Heart right ventricle (tissue), 16 donors: ENCODE measurements at regions not wholly inside any gene's neighbourhood (a gene's known extent, or its start where the extent isn't known, plus 50 kb on each side); places are given as distances from the start of the nearest gene placed in this dataset.

Experiments used
- ATAC-seq, 8 donors: fragments of 200-7000 bp; cut with Tn5 transposase; one replicate each; pipeline ENCODE4 v1.9.1; 2020; ENCODE audit warnings: mild to moderate bottlenecking in 8 of 8, moderate library complexity in 8 of 8, moderate number of reproducible peaks in 1 of 8
- DNase-seq, 2 donors: peaks; one replicate each; pipeline ENCODE4 v3.0.0-alpha.2; 2020
- H3K27ac ChIP-seq, 10 donors: fragments of 200-600 bp; sonication (generic) in 2 of 10; one replicate each; pipeline versions ENCODE4 v1.5.0 to v1.8.0; 2020 to 2022; ENCODE audit warnings: mild to moderate bottlenecking in 3 of 10
- H3K27me3 ChIP-seq, 7 donors: fragments of 200-600 bp; one replicate each; pipeline ENCODE4 v1.8.0; 2021 to 2022; ENCODE audit warnings: mild to moderate bottlenecking in 2 of 7
- H3K36me3 ChIP-seq, 9 donors: fragments of 200-600 bp; sonication (generic) in 1 of 9; one replicate each; pipeline versions ENCODE4 v1.5.0 to v1.8.0; 2020 to 2022; ENCODE audit warnings: mild to moderate bottlenecking in 2 of 9
- H3K4me1 ChIP-seq, 9 donors: fragments of 200-600 bp; sonication (generic) in 1 of 9; one replicate each; pipeline versions ENCODE4 v1.5.0 to v1.8.0; 2020 to 2022; ENCODE audit warnings: mild to moderate bottlenecking in 4 of 9
- H3K4me3 ChIP-seq, 10 donors: fragments of 200-600 bp; sonication (generic) in 2 of 10; one replicate each; pipeline versions ENCODE4 v1.5.0 to v1.8.0; 2020 to 2022; ENCODE audit warnings: mild to moderate bottlenecking in 7 of 10, moderate library complexity in 2 of 10
- H3K9me3 ChIP-seq, 11 donors: fragments of 200-600 bp in 10 of 11; sonication (generic) in 2 of 11; one replicate each; pipeline versions ENCODE4 v1.5.0 to v1.8.0; 2013 to 2022; ENCODE audit warnings: mild to moderate bottlenecking in 2 of 11, control low read depth in 1 of 11, moderate library complexity in 1 of 11
- WGBS, 2 donors: extraction: QIAGEN DNeasy Blood & Tissue Kit; methylation state at CpG; one replicate each; pipeline ENCODE4 v1.1.7; 2013; ENCODE audit warnings: inconsistent platforms in 1 of 2; 5-methylcytosine and 5-hydroxymethylcytosine counted together
- intact Hi-C, 10 donors: fragments of 100-400 bp; cut with DNase I; formaldehyde crosslinking; loops; one replicate each; pipeline versions ENCODE4 v1.11.1 to v1.14.2; 2022
- TF ChIP-seq, protein P1 (sequence below), 9 donors: fragments of 200-600 bp; sonication (generic) in 2 of 9; IDR thresholded peaks; one replicate each; pipeline versions ENCODE4 v1.5.0 to v1.8.0; 2021 to 2022; ENCODE audit warnings: antibody characterized with exemption in 9 of 9, mild to moderate bottlenecking in 5 of 9, moderate library complexity in 1 of 9
- donor health status: Arrhythmogenic right ventricular cardiomyopathy.
- donor health status: ischemic (EF 13 %, LVEDD 7.1; RV severe dilation, severe dysfunction).
- donor health status: healthy with polysubstance abuse.
- donor health status: DM: no; HTN: yes; CAD: no.
- donor health status: DM: no; HTN: no; CAD: no.
- donor health status: ischemic (EF 25% LVEDD 6.9; RV normal size, moderate dysfunction).
- donor health status: ischemic (EF 25% LVEDD 5.7; RV mildly dilated, moderate dysfunction).
- donor health status: healthy.
- donor health status: DM: yes; HTN: yes; CAD: no.
- donor health status: Ischemic cardiomyopathy.
- donor health status: ischemic (EF 35%, LVEDD 5.7; RV mildly dilated, moderate dysfunction).
- donor health status: nonischemic (EF 11% LVEDD 7.7; RV severe dilation, severe dysfunction).
- donor health status: DM: yes; HTN: yes; CAD: no.
- donor health status: PGD.
- donor health status: ischemic (EF 29% LVEDD 5.4; RV normal size, mild dysfunction).
- donor health status: nonischemic (EF 23%, LVEDD 6.1; RV moderate dilation, normal function).

- 23 to 34% methylated on average over 2 of the region's 2 CpGs for WGBS, 2 donors
- TF ChIP-seq, protein P1, sequence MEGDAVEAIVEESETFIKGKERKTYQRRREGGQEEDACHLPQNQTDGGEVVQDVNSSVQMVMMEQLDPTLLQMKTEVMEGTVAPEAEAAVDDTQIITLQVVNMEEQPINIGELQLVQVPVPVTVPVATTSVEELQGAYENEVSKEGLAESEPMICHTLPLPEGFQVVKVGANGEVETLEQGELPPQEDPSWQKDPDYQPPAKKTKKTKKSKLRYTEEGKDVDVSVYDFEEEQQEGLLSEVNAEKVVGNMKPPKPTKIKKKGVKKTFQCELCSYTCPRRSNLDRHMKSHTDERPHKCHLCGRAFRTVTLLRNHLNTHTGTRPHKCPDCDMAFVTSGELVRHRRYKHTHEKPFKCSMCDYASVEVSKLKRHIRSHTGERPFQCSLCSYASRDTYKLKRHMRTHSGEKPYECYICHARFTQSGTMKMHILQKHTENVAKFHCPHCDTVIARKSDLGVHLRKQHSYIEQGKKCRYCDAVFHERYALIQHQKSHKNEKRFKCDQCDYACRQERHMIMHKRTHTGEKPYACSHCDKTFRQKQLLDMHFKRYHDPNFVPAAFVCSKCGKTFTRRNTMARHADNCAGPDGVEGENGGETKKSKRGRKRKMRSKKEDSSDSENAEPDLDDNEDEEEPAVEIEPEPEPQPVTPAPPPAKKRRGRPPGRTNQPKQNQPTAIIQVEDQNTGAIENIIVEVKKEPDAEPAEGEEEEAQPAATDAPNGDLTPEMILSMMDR (IDR thresholded peaks at IDR 0.05) = no peak
- ATAC-seq (no peak), DNase-seq (no peak)
- Histone ChIP-seq H3K27me3 (peaks cover 0 to 12% (median 7%) of the 10 kb centered on the region in 7 donors), H3K27ac (no peak overlapping the region), H3K4me3 (no peak overlapping the region), H3K4me1 (no peaks in the 10 kb centered on the region), H3K36me3 (no peaks in the 10 kb centered on the region), H3K9me3 (no peaks in the 10 kb centered on the region)
- intact Hi-C loops = no loop called here
These were observed 195.9 kb upstream of the PARP11 start for GRCh38 chr12:4068981-4069669.

GRCh38 chr12:4064008-4064407 is 190.8 kb upstream of the PARP11 start:
- 80 to 85% methylated on average over 5 of the region's 5 CpGs for WGBS, 2 donors
- peaks cover 0 to 28% (median 12%) of the 10 kb centered on the region in 7 donors for H3K27me3 ChIP-seq
- H3K4me1 ChIP-seq = no peaks in the 10 kb centered on the region
- ATAC-seq (no peak), DNase-seq (no peak)
- H3K9me3 ChIP-seq = no peaks in the 10 kb centered on the region
- no peak overlapping the region for H3K4me3 ChIP-seq
- H3K27ac ChIP-seq = no peak overlapping the region
- intact Hi-C loops = no loop called here
- H3K36me3 ChIP-seq = no peaks in the 10 kb centered on the region
- TF ChIP-seq, protein P1 (IDR thresholded peaks at IDR 0.05) = no peak

DNA sequence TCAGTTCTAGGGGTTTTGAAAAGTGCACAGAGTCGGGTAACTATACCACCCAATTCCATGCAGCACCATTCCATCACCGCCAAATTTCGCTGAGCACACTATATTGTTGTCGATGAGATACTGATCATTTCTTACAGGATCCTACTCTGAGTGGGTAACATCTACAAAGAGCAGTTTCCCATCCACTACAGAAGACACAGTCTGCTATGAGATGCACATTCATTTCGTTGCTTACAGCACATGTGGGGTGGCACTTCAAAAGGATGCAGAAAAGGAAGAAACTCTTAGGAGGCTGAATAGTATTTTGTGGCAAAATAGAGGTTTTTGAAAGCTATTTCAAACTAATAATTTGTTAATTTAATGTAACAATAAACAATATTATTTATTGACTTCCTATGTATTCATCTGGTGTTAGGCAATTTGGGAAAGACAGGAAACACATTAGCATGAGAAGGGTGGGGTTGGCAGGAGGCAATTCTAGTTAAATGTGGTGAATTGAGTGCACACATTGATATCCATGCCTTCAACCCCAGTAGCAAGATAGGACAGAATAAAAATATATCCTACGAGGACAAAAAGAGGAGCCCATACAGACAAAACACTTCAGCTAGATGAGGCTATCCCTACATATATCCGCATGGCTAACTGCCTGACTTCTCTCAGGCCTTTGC is 186.8 kb upstream of the PARP11 start:
- TF ChIP-seq, protein P1 (IDR thresholded peaks at IDR 0.05) = no peak

DNA sequence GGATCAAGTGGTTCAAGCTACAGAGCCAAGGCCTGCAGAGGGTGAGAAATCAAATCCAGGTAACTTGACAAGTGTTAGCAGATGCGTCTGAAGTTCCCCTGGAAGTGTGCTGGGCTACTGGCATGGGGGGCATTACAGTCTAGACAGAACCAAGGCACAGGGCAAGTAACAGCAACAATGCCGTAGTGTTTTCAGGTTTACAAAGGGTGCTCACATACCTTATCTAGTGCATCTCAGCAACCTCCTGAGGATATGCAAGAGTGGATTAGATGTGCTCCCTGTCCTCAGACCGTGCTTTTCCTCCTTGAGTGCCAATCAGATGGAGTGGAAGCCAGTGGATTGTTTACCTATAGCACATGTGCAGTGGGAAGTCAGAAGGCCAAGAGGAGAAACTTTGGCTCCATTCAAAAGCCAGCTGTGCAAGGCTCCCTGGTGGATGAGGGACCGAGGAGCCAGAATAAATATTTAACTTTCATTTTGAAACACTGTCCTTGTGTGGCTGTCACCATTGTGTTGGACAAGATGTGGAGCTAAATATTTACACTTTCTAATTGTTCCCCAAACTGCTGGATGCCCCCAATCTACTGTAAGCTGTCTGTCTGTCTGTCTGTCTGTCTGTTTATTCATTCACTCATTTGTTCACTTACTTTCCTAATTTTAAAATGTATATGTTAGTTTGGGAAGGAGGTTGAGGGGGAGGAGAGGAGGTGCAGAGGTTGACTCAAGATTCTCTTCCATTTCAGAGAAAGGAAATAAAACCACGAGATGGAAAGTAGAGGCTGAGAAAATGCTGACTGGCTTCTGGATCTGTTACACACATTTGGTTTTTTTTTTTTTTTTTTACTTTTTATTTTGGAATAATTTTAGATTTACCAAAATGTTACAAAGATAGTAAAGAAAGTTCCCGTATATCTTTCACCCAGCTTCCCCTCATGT is 184.0 kb upstream of the PARP11 start:
- TF ChIP-seq, protein P1 (IDR thresholded peaks at IDR 0.05) = no peak
- intact Hi-C loops = no loop called here
- no peak for DNase-seq
- Histone ChIP-seq H3K36me3 (no peaks in the 10 kb centered on the region), H3K9me3 (no peaks in the 10 kb centered on the region), H3K27ac (no peak overlapping the region), H3K4me3 (no peak overlapping the region), H3K4me1 (no peaks in the 10 kb centered on the region), H3K27me3 (peaks cover 0 to 63% (median 22%) of the 10 kb centered on the region in 7 donors)
- ATAC-seq = no peak
- 64 to 79% methylated on average over 6 of the region's 6 CpGs for WGBS, 2 donors

More for the DNA sequence above, 186.8 kb upstream of the PARP11 start:
- intact Hi-C loops = no loop called here
- DNase-seq (no peak), ATAC-seq (no peak)
- no peaks in the 10 kb centered on the region for H3K9me3 ChIP-seq
- no peak overlapping the region for H3K27ac ChIP-seq
- WGBS, 2 donors = 92% methylated on average over 7 of the region's 7 CpGs
- H3K36me3 ChIP-seq = no peaks in the 10 kb centered on the region
- no peak overlapping the region for H3K4me3 ChIP-seq
- H3K27me3 ChIP-seq = peaks cover 0 to 55% (median 22%) of the 10 kb centered on the region in 7 donors
- no peaks in the 10 kb centered on the region for H3K4me1 ChIP-seq
